IPS-NIHi7 (cell line): ENCODE measurements at regions not wholly inside any gene's neighbourhood (a gene's known extent, or its start where the extent isn't known, plus 50 kb on each side); places are given as distances from the start of the nearest gene placed in this dataset.
"Not testable (repeated sequence)": the region's sequence is repeated elsewhere in the genome, so short reads cannot be mapped to it uniquely, and the experiment has no call there.

Experiments used
- DNase-seq: peaks from one replicate; pipeline ENCODE4 v3.0.0; 2012; ENCODE audit warnings: mixed read lengths; ENCODE audit errors: extremely low spot score

DNA sequence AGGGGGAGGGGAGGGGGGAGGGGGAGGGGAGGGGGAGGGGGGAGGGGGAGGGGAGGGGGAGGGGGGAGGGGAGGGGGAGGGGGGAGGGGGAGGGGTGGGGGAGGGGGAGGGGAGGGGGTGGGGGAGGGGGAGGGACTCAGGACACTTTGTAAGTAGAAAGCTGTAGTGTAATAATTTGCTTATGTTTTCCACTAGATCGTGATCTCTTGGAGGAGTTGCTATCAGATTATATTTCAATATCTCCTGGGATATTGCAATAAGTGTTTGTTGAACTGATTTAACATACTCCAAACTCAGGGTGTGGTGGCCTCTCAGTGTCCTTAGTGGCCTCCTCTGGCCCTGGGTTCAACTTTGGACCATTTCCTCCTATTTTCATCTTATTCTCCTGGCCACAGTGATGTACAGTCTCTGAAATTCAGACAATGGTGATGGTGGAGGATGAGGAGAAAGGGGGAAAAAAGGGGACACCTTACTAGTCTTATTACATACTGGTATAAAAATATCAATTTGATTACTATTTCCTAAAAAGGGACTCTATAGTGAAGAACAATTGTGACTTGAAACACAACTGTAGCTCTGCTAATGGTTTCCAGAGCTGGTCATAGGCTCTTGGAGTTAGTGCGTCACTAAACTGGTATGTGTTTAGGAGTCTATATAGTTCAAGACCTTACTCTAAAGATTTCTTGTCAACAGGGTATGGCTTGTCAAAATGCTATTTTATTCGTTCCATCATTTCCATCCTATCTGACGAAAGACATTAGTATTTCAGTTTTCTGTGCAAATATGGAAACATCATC, 89.6 kb downstream of the DDX1 start:
- no peak for DNase-seq

DNA sequence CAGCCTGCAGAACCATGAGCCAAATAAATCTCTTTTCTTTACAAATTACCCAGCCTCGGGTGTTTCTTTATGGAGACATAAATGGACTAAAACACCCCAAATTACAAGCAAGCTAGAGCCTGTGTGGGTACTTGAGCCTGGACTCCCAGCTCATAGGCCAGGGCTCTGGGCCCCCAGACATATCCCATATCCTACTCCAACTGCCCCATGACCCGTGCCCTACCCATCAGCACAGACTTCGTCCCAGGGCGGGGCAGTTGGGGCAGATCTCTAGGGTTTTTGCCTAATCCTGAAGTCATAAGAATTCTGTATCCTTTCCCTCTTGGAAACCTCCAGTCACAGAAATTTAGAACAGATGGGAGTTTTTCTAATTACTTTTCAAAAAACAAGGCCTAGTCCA, 90.7 kb downstream of the DDX1 start:
- DNase-seq, result no peak

DNA sequence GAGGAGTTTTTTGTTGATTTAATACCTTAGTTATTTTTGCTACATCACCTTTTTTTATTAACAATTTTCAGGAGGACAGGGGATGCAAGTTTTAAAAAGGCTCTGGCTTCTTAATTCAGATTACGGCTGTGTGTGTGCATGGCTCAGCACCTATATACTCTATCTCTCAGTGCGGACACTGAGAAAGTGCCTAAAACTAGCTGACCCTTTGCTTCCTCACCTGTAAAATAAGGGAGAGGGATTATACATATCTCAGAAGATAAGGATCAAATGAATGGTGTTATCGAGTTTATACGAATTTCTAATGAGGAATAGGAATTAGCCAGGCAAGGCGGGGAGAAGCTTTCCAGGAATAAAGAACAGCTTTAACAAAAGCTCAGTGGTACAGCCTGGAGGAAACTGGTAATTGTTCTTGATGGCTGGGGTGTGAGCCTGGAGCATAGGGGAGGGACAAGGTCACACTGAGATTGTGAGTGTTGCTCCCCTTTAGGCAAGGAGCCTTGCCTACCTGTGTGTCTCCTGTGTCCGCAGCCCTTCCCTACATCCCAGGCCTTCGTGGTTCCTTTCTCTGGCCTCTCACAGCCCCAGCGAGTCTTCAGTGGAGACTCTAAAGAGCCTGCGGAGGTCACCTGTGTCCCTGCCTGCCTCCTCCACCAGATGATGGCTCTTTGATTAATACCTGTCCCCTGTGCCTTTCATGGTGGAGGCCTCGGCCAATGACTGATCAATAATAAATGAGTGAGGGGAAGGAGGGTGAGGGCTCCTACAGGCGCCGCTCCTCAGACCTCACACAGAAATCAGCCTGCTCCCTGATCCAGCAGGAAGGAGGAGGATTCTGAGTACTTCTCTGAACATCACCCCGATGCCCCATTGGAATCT, 92.7 kb downstream of the DDX1 start:
- no peak for DNase-seq

DNA sequence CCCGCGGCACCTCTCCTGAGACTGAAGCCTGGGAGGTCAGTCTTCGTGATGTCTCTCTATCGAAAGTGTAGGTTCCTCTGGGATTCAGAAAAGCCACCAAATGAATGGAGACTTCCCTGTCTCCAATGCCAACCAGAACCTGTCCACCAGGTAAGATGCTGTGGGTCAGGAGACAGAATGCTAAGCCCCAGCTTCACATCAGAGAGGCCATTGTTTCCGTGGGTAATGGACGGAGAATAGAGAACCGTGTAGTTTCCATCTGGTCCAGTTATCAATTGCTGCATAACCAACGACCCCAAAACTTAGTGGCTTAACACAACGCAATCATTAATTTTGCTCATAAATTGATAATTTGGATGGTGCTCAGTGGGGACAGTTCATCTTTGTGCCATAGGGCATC, 93.5 kb downstream of the DDX1 start:
- DNase-seq, result no peak

DNA sequence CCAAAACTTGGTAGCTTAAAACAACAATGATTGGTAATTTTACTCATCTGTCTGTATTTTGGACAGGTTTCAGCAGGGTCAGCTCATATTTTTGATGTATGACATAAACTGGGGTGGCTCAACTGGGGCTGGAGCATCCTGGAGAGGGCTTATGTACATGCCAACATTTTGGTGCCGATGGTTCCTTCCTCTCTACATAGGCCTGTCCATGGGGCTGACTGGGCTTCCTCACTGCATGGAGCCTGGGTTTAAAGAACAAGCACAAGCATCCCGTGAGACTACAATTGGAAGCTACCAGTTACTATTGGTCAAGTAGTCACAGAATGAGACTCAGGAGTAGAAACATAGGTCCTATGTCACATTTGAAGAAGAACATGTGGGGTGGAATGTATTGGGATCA, 95.0 kb downstream of the DDX1 start:
- DNase-seq, result no peak

DNA sequence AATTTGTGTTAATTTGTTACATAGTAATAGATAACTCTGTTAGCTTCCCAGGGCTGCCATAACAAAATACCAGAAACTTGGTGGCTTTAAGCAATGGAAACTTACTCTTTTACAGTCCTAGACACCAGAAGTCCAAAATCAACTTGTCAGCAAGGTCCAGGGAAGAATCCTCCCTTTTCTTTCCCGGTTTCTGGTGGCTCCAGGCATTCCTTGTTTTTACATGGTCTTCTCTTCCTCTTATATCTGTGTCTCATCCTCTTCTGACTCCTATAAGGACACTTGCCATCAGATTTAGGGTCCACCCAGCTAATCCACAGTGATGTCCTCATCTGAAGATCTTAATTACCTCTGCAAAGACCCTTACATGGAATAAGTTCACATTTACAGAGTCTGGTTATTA, 95.6 kb downstream of the DDX1 start:
- no peak for DNase-seq

DNA sequence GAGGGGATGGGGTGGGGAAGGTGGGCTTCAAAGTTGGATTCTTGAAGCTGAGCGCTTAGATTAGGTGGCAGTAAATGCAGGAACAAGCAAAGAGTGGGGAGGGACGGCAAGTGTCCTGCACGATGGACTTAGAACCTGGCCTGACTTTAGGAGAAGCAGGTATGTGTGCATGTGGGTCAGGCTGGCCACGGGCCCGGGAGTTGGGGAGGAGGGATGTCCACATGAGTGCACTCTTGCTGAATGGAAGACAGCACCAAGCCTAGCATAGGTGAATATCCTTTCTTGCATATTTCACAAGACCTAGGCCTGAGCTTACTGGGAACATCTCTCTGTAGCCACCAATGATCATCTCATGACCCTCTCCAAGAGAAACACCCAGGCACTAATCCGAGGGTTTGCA, 96.1 kb downstream of the DDX1 start:
- no peak for DNase-seq

DNA sequence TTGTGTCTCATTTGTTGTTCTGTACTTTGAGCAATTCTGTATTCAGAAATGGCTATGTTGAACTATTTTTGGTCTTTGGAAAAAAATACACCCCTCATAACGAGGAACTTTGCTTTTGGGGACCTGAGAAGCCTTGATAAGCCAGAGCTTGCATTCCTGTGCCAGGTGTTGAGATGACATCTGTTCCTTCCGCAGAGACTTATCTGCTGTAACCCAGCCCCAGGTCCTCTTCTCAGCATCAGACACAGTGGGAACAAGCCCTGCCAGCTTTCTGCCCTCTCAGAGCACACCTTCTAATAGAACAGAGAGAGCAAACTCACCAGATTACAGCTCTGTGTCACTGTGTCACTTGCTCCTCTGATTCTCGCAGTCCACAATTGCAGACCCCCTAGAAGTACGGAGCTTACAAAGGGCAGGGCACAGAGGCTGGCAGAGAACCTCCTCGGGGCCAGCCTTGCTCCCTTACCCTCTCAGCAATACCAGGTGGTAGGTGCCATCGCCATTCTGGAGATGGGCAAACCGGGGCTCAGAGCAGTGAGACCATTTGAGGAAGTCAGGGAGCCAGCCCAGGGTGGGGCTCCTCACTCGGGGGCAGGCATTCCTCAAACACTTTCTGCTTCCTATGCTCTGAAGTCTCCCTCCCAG, 97.4 kb downstream of the DDX1 start:
- no peak for DNase-seq

DNA sequence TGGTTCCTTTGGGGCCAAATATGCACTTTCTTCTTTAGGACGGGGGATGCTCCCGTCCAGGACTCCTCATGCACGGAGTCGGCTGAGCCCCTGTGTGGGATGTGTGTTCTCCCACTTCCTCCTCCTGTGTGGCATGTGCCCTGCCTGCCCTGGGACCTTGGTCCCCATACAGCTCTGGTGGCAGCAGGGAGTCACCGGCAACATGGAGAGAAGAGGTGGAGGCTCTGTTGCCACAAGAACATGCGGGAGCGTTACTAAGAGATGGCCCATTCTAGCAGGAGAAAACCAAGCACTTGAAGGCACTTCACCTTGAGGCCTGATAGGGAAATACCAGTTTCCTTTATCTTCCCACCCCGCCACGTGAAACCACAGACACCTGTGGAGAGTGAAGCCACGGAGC, 98.0 kb downstream of the DDX1 start:
- no peak for DNase-seq

DNA sequence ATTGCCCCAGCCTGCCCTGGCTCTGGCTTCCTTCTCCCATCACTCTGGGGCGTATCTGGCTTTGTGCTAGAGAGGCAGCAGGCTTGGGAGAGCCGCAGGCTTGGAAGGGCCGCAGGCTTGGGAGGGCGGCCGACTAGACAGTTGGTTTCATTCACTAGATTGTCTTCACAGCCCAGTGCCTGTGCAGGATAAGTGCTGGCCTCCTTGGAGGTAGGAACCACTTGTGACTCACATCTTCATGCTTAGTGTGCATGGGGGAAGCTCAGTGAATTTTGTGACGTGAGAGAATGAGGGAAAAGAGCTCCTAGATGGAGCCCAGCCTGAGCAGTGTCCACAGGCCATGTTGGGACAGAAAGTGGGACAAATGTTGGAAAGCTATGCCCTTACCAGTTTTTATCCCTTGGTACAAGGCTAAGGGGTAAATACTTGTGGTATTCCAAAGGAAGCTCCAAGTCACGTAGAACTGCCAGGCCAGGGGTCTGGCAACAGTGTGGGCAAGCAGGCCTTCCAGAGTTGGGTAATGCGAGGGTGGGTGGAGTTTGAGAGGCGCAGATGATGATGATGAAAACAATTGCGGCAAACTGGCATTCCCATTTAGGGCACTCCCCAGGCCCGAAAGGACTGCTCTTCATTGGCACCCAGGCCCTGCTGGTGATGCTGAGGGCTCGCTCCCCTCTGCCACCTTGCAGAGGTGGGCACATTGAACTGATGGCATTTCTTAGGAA, 100.1 kb downstream of the DDX1 start:
- DNase-seq, result no peak

DNA sequence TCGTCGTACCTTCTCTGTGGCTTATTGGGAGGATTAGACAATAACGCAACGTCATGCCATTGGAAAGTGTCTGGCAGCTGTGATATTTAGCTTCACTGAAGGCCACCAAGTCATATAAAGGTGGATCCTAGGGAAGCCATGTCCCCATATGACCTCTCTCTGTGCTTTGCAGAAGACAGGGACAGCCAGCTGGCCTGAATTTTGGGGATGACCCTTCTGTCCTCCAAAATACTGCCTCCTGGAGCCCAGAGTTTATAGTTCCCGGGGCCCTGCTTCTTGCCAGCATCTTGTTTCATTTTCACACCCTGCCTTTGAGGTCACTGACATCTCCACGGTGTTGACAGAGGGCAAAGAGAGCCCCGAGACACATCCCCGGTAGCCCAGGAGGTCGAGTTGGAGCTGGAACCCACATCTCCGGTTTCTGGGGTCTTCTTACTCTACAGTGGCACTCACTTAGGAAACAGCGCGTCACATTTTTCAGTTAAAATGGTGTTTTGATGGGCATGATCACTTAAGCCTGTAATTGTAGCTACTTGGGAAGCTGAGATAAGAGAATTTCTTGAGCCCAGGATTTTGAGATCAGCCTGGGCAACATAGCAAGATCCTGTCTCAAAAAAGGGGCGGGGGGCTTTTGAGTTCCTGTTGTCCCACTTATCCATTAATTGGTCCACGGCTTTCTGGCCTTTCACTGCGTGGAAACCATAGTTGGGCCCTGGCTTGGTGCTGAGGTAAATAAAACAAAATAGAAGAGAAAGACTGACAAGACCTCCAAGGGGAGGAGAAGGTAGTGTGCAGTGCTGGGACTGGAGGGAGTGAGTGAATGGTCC, 101.1 kb downstream of the DDX1 start:
- no peak for DNase-seq

DNA sequence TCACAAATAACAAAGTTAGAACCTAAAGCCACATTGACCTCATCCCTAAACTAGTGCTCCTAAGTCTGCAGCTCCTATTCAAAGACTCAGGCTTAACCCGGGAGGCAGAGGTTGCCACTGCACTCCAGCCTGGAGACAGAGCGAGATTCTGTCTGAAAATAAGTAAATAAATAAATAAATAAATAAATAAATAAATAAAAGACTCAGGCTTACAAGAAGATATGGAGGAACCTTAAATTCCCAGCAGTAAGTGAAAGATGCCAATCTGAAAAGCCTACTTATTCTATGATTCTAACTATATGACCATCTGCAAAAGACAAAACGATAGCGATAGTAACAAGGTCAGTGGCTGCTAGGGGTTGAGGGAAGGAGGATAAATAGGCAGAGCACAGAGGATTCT, 101.7 kb downstream of the DDX1 start:
- DNase-seq, result no peak

DNA sequence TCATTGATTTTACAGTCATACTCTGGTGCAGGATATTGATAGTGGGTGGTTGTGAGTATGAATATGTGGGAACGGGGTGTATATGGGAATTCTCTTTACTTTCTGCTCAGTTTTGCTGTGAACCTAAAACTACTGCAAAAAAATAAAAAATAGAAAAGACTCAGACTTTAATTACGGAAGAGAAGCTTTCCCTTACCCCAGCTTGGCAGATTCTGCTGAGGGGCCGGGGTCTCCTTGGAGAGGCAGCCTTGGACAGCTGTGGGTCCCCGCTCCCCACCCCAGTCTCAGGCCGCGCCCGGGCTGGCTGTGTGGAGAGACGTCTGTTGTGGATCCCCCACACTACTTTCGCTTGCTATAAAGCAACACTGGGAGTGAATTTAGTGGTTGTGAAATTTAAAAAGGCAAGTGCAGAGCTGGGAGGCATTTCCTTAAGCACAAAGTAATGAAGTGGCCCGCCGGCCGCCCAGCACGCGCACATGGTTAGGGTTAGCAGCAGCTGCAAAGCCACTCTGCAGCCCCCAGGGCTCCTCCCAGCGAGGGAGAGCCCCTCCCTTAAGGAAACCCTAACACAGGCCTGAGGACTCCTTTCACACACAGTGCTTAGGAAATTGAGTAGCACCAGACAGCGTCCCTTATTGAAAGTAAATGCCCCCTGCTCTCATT, 102.4 kb downstream of the DDX1 start:
- DNase-seq, result no peak

DNA sequence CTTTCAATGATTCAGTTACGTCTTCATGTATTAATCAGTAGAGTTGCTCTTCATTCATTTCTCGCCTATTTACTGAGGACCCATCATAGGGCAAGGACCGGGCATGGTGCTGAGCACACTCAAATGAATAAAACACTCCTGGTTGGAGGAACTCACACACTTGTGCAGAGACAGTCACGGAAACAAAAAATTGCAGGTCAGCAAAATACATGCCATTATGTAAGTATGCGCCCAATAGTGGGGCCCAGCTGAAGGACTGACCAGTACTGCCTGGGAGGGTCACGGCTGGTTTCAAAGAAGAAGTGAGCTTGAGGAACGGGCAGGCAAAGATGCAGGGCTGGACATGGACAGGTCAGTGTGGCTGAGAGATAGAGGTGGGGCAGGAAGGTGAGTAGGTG, 102.9 kb downstream of the DDX1 start:
- no peak for DNase-seq

DNA sequence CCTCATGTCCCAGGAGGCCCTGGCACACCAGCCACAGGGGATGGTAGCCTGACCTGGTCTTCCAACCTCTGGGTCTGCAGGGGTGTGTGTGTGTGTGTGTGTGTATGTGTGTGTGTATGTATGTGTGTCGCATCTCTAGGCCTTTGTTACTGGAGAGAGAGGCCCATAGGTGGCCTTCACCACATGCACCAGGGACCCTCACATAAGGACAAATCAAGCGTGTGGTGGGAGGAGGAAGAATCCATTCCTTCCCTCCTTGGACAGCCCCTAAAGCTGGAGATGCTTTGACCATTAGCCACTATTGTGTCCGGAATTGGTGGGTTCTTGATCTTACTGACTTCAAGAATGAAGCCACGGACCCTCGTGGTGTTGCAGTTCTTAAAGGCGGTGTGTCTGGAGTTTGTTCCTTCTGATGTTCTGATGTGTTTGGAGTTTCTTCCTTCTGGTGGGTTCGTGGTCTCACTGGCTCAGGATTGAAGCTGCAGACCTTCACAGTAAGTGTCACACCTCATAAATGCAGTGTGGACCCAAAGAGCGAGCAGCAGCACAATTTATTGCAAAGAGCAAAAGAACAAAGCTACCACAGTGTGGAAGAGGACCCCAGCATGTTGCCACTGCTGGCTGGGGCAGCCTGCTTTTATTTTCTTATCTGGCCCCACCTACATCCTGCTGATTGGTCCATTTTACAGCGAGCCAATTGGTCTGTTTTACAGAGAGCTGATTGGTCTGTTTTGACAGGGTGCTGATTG, 104.1 kb downstream of the DDX1 start:
- no peak for DNase-seq

DNA sequence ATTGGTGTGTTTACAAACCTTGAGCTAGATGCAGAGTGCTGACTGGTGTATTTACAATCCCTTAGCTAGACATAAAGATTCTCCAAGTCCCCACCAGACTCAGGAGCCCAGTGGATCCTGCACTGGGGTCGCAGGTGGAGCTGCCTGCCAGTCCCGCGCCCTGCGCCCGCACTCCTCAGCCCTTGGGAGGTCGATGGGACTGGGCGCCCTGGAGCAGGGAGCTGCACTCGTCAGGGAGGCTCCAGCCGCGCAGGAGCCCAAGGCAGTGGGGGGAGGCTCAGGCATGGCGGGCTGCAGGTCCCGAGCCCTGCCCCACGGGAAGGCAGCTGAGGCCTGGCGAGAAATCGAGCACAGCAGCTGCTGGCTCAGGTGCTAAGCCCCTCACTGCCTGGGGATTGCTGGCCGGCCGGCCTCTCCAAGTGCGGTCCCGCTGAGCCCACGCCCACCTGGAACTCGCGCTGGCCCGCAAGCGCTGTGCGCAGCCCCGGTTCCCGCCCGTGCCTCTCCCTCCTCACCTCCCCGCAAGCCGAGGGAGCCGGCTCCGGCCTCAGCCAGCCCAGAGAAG, 105.0 kb downstream of the DDX1 start:
- not testable (repeated sequence) for DNase-seq

DNA sequence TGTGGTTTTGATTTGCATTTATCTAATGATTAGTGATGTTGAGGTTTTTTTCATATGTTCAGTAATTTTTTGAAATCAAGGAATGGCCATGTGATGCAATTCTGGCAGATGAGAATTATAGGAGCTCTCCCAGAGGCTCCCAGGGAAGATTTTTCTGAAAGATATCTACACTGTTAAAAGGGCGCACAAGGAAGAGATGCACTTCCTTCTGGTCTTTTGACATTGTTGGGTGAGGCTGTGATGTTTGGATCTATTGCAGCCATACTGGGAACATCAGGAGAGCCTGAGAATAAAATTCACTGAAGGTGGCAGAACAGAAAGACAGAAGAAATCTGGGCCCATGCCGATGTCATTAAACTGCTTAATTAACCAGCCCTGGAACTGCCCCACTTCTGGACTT, 108.5 kb downstream of the DDX1 start:
- DNase-seq, result no peak

DNA sequence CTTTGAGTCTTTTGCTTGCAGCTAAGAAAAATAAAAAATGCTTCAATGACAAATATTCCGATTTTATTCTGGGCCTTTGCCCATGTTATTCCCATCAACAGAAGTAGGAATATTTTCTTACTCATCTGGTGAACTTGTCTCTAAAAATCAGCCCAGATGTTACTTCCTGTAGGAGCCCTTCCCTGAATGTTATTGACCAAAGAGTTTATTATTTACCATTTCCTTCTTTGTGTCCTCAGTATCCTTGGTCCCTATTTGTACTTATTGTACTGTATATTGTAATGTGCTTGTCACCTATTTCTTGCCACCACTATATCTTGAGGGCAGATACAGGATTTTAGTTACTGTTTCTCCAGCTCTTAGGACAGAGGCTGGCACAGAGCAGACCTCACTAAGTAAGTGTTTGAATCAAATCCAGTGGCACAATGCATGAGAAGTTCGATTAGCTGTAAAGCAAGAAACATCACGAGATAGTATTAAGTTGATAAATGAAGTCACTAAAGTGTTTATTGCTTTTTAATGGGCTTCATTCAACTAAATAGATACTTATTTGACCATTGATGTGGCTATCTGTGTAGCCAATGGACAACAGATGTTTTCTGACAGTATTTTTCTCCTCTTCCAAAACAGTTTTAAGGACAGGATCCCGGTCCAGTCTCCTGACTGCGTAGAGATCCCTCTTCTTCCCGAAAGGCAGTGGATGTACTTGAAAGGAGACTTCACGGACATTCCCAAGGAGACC, 109.1 kb downstream of the DDX1 start:
- no peak for DNase-seq
